GM18870 (cell line): ENCODE measurements at regions not wholly inside any gene's neighbourhood (a gene's known extent, or its start where the extent isn't known, plus 50 kb on each side); places are given as distances from the start of the nearest gene placed in this dataset.
A peak's percentile ranks its signal among the peaks of the same experiment; 100 is the strongest.

Source experiments
- ATAC-seq: cut with Tn5 transposase; IDR thresholded peaks from one replicate; pipeline ENCODE4 v1.9.1; 2021; ENCODE audit warnings: moderate library complexity; ENCODE audit not compliant: unreplicated experiment

DNA sequence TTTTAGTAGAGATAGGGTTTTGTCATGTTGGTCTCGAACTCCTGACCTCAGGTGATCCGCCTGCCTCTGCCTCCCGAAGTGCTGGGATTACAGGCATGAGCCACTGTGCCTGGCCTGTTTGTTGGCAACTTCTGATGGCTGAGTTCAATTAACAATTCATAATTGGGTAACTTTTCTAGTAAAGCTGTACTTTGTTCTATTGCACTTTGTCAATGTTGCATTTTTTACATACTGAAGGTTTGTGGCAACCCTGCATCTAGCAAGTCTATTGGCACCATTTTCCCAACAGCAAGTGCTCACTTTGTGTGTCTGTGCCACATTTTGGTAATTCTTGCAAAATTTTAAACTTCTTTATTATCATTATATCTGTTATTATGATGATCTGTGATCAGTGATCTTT lies 64.5 kb upstream of the USP24 start:
- no peak for ATAC-seq

DNA sequence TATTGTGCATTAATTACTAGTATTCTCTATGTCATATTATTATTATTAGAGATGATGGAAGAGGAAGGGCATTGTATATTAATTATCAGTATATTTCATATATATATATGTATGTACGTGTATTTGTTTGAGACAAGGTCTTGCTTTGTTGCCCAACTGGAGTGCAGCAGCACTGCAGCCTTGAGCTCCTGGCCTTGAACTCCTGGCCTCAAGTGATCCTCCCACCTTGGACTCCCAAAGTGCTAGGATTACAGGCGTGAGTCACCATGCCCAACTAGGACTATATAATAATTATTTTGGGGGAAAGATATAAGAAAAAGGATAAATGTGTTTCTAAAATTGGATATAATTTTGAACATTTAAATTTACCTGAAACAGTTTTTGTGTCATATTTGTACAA lies 63.2 kb upstream of the USP24 start:
- no peak for ATAC-seq

DNA sequence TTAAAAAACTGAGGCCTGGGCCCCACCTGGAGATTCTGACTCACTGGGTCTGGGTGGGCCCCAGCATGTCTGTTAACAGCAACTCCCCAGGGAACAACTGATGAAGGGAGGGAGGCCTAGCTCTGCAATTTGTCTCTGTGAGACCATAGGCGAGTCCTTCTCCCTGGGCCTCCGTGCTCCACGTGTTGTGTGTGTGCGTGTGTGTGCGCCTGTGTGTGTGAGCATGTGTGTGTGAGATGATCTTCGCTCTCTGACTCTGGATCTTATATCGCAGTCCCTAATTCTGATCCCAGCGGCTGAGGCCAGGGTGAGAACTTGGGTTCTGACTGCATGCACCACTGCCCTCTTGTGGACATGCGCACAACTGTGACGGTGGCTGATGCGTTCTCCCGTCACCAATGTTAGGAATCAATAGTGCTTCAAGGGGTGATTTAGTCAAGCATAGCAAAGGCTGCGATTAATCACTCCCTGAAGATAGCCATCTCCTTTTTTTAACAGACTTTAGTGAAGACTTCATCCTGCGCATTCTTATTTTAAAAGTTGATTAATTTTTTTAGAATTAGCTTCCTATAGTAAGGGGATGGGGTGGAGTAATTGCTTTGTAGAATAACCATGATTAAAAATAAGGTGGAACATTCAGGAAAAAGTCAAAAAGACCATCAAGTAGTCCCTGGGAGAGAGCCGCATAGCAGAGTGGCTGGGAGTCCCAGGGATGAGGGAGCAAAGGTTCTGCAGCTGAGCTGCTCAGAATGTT lies 62.4 kb upstream of the USP24 start:
- ATAC-seq: peak; percentile 74

DNA sequence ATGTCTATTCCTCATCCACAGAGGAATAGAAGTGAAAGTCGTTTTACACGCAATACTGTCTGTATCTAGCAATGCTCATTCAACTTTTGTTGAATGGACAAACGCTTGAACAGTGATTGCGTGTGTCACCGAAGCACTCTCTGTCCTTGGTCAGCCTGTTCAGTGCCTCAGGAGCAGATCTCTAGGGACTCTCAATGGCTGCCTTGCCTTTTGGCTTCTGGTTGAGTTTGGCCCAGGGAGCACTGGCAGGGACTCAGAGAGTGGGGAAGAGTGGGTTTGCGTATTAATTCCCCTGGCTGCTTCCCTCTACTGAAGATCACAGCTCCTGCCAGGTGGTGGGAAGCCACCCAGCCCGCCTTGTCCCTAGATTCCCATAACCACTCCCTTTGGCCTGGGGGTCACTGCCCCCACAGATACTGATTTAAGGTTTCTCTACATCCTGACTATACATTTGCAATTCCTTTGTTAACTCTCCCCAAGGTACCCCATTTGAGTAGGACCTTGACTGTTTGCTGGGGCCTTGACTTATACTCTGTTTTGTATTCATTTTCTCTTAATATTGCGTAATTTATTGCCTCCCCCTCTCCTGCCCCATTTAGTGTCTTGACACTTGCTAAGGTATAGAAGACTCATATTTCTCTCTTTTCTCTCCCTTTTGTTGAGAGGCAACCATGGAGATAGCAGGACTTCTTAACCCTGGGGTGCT lies 61.7 kb upstream of the USP24 start:
- no peak for ATAC-seq

DNA sequence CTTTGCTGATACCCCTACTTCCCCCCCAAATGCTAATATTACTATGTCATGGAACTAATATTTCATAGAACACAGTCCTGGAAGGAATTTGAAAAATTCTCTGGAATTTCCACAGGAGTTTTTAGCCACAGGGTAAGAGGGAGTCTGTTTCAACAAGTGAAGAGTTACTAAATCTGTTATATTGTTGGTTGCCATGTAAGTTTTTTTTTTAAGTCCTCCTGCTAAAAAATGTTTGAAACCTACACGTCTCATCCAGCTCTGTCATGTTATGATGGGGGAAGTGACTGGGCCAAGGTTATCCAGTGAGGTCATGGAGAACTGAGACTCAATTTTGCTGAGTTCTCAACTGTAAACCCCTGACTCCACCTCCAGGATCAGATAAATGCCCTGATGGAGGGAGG lies 60.8 kb upstream of the USP24 start:
- no peak for ATAC-seq

DNA sequence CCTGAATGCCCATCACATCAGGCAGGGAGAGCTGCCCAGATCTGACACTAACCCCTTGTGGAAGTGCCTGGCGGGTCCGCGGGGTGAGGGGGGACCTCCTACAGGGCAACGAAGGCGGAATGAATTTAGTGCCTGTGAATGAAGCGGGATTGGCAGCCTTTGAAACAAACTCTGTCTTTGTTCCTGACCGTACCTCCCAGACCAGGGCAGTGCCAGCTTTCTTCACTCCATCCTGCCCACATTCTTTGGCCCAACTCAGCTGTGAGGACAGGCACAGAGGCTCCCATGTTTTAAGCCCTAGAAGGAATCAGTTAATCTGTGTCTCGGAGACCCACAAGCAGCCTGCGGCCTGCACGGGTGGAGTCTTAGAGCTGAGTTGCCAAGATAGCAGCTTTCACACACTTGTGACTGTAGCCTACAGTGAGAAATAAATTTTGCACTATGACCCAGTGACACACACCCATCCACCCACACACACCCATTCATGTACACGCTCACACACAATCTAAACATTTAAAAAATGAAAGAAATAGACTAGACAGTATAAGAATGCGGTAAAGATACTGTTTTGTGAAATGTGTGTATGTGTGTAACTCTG lies 60.1 kb upstream of the USP24 start:
- no peak for ATAC-seq

DNA sequence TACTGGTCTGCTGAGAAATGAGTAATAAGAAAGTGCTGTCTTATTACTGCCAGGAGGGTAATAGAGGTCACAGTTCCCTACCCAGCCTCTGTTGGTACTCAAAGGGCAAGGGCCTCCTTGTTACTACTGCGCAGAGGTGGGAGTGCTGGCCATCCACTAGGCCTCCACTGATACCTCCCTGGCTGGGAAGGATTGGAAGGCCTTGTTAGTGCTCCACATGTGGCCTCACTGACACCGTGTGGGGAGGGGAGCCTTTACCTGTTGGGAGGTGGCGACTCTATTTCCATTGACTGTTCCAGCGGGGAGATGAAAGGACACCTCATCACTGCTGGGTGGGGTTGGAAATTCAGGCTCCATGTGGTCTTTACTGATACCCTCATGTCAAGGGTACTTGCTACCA lies 57.8 kb upstream of the USP24 start:
- no peak for ATAC-seq
